ENCODE measurements at regions not wholly inside any gene's neighbourhood (a gene's known extent, or its start where the extent isn't known, plus 50 kb on each side); places are given as distances from the start of the nearest gene placed in this dataset.

DNA sequence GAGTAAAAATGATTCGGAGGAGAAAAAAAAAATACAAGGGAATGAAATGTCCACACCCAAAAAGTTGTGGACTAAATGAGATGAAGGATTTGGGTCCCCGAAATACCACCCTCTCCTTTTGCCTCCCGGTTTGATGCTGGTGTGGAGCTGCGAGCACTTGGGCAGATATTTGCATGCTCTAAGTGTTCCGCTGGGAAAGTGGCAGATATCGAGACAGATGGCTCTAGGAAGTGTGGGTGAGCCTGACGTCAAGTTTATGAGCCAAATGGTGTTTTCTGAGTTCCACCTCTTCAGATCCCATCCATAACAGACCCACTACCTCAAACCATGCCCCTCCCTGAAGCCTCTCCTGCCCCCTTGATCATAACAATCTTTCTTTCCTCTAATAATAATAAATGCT is 228.6 kb downstream of the QDPR start:
- H3K9me3 Mint-ChIP-seq (ENCODE audit: low read depth, unreplicated experiment) = no peaks in the 10 kb centered on the region
- H3K27ac Mint-ChIP-seq (ENCODE audit: unreplicated experiment) = no peak overlapping the region
- intact Hi-C loops (cut with micrococcal nuclease; ENCODE audit: unreplicated experiment) = no loop called here
- CTCF ChIA-PET = no interaction called here
- no peak for DNase-seq
- H3K4me1 Mint-ChIP-seq (ENCODE audit: low read depth, unreplicated experiment) = no peaks in the 10 kb centered on the region
- H3K4me3 Mint-ChIP-seq (ENCODE audit: low read depth, unreplicated experiment) = no peak overlapping the region
- BruUV-seq (replicated peaks) = no TSS peak
- H3K27me3 Mint-ChIP-seq (ENCODE audit: unreplicated experiment) = peaks cover 8% of the 10 kb centered on the region
- no peaks in the 10 kb centered on the region for H3K36me3 Mint-ChIP-seq (ENCODE audit: insufficient read depth, unreplicated experiment)
- no peak for TF ChIP-seq CTCF (IDR thresholded peaks at IDR 0.05; ENCODE audit: unreplicated experiment)

DNA sequence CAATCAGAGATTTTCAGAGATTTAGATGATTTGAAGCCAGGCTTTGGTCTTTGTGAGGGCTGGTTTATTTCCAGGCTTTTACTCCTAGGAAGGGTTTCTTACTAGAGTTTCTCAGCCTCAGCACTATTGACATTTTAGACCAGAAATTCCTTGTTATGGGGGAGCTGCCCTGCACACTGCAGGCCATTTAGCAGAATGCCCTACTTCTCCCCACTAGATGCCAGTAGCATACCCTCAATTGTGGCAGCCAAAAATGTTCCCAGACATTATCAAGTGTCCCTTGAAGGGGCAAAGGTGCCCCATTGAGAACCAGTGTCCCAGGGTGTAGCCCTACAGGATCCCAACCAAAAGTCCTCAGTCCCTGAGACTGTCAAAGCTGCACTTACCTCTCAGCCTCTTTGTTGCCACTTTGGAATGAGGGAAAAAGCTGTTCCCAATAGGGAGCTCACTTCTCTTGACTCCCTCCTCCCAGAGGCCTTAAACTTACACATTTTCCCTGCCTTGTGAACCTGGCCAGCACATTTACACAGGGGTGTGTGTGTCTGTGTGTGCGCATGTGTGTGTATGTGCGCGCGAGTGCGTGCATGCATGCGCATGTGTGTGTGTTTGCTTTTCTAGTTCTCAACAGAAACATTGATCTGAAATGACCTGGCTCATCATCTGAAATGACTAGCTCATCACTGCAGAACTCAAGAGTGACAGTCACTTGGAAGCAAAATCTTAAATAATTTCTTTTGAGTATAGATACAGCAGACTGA is 231.4 kb downstream of the QDPR start:
- BruUV-seq (replicated peaks) = no TSS peak
- no peaks in the 10 kb centered on the region for H3K36me3 Mint-ChIP-seq (ENCODE audit: insufficient read depth, unreplicated experiment)
- no peaks in the 10 kb centered on the region for H3K4me1 Mint-ChIP-seq (ENCODE audit: low read depth, unreplicated experiment)
- no peaks in the 10 kb centered on the region for H3K9me3 Mint-ChIP-seq (ENCODE audit: low read depth, unreplicated experiment)
- TF ChIP-seq CTCF (IDR thresholded peaks at IDR 0.05; ENCODE audit: unreplicated experiment) = no peak
- no peak overlapping the region for H3K27ac Mint-ChIP-seq (ENCODE audit: unreplicated experiment)
- H3K4me3 Mint-ChIP-seq (ENCODE audit: low read depth, unreplicated experiment) = no peak overlapping the region
- intact Hi-C loops (cut with micrococcal nuclease; ENCODE audit: unreplicated experiment) = loop anchor here (1.0 kb wide), 1 partner anchor 167 kb away; no protein-coding TSS in a partner anchor
- no peak for DNase-seq
- CTCF ChIA-PET = no interaction called here
- H3K27me3 Mint-ChIP-seq (ENCODE audit: unreplicated experiment) = no peaks in the 10 kb centered on the region

DNA sequence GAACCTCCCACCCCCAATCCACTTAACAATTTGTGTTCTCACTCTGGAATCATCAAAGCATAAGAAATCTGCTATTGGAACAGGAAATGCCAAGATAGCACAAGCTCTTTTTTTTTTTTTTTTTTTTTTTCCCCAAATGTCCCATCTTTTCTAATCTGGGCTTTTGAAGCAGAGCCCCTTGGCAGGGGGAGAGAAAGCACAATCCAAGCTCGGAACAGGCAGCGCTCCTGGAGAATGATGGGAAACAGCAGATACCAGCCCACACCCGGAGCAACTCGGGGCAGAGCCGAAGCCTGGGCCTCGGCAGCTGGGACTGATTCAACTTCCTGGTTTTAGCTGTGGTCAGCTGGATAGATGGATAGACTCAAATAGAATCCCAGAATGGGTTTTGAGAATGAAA is 235.1 kb downstream of the QDPR start:
- no peaks in the 10 kb centered on the region for H3K4me1 Mint-ChIP-seq (ENCODE audit: low read depth, unreplicated experiment)
- BruUV-seq (replicated peaks) = no TSS peak

GRCh38 chr4:17275836-17276235 is 236.1 kb downstream of the QDPR start:
- Mint-ChIP-seq H3K36me3 (ENCODE audit: insufficient read depth, unreplicated experiment) (no peaks in the 10 kb centered on the region), H3K9me3 (ENCODE audit: low read depth, unreplicated experiment) (no peaks in the 10 kb centered on the region), H3K4me3 (ENCODE audit: low read depth, unreplicated experiment) (no peak overlapping the region), H3K27me3 (ENCODE audit: unreplicated experiment) (peaks cover 5% of the 10 kb centered on the region), H3K27ac (ENCODE audit: unreplicated experiment) (no peak overlapping the region), H3K4me1 (ENCODE audit: low read depth, unreplicated experiment) (no peaks in the 10 kb centered on the region)
- intact Hi-C loops (cut with micrococcal nuclease; ENCODE audit: unreplicated experiment) = no loop called here
- BruUV-seq (replicated peaks) = no TSS peak
- DNase-seq = no peak
- CTCF ChIA-PET = no interaction called here
- no peak for TF ChIP-seq CTCF (IDR thresholded peaks at IDR 0.05; ENCODE audit: unreplicated experiment)

More for the DNA sequence above, 235.1 kb downstream of the QDPR start:
- intact Hi-C loops (cut with micrococcal nuclease; ENCODE audit: unreplicated experiment) = no loop called here
- H3K9me3 Mint-ChIP-seq (ENCODE audit: low read depth, unreplicated experiment) = no peaks in the 10 kb centered on the region
- no peak overlapping the region for H3K27ac Mint-ChIP-seq (ENCODE audit: unreplicated experiment)
- H3K36me3 Mint-ChIP-seq (ENCODE audit: insufficient read depth, unreplicated experiment) = no peaks in the 10 kb centered on the region
- no peak for DNase-seq
- TF ChIP-seq CTCF (IDR thresholded peaks at IDR 0.05; ENCODE audit: unreplicated experiment) = no peak
- no peak overlapping the region for H3K4me3 Mint-ChIP-seq (ENCODE audit: low read depth, unreplicated experiment)
- CTCF ChIA-PET = interaction anchor here (0.6 kb wide), 1 partner anchor 342 kb away, joined by 4 read pairs; no protein-coding TSS in a partner anchor
- no peaks in the 10 kb centered on the region for H3K27me3 Mint-ChIP-seq (ENCODE audit: unreplicated experiment)
